PC-9 (cell line): ENCODE measurements at regions not wholly inside any gene's neighbourhood (a gene's known extent, or its start where the extent isn't known, plus 50 kb on each side); places are given as distances from the start of the nearest gene placed in this dataset.

Experiments
- EZH2 ChIP-seq: fragments of 200-600 bp; sonication (generic); IDR thresholded peaks from 2 replicates; pipeline ENCODE4 v1.8.0; 2017; ENCODE audit warnings: antibody characterized with exemption, low read depth
- TF ChIP-seq, protein P1 (sequence below): fragments of 200-600 bp; sonication (generic); conservative IDR thresholded peaks from 2 replicates; pipeline ENCODE4 v1.6.1; 2017; ENCODE audit warnings: mixed run types, antibody characterized with exemption, mild to moderate bottlenecking, moderate library complexity

DNA sequence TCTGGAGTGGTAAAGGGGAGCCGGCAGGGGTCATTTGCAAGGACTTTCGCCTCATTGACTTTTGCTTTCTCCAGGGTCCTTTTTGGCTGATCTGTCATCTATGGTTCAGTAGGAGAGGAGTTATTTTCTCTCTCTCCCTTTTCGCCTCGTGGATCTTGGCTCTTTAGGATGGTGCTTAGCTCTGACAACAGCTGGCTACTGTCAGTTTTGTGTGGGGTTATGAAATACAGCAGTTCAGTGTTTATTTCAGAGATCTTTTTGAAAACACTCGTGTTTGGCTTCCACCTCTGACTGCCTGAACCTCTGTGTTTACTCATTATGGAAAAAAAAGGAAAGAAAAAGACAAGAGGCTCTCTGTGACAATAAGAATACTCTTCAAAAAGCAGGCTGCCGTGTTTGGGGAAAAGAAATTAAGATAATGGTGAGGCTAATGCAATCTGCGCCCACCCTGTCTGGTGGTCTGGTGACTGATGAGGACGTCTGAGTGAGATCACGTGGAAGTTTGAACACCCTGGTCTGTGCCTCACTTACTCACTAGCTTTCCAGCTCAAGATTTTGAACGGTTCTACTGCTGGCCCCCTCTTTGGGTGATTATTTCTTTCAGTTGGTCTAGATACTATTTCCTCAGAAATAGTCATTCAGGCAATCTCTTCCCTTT lies 567.7 kb downstream of the CAAP1 start:
- TF ChIP-seq, protein P1, sequence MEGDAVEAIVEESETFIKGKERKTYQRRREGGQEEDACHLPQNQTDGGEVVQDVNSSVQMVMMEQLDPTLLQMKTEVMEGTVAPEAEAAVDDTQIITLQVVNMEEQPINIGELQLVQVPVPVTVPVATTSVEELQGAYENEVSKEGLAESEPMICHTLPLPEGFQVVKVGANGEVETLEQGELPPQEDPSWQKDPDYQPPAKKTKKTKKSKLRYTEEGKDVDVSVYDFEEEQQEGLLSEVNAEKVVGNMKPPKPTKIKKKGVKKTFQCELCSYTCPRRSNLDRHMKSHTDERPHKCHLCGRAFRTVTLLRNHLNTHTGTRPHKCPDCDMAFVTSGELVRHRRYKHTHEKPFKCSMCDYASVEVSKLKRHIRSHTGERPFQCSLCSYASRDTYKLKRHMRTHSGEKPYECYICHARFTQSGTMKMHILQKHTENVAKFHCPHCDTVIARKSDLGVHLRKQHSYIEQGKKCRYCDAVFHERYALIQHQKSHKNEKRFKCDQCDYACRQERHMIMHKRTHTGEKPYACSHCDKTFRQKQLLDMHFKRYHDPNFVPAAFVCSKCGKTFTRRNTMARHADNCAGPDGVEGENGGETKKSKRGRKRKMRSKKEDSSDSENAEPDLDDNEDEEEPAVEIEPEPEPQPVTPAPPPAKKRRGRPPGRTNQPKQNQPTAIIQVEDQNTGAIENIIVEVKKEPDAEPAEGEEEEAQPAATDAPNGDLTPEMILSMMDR, result no peak
- TF ChIP-seq EZH2, result no peak
